GM23248 (cell line): ENCODE measurements at regions not wholly inside any gene's neighbourhood (a gene's known extent, or its start where the extent isn't known, plus 50 kb on each side); places are given as distances from the start of the nearest gene placed in this dataset.

Experiments
- EZH2 ChIP-seq: fragments of 200-600 bp; sonication (generic); IDR thresholded peaks from 2 replicates; pipeline ENCODE4 v1.6.1; 2018; ENCODE audit warnings: antibody characterized with exemption, mild to moderate bottlenecking; ENCODE audit not compliant: insufficient read depth, poor library complexity, severe bottlenecking
- EZH2phosphoT487 ChIP-seq: fragments of 200-600 bp; sonication (generic); IDR thresholded peaks from 2 replicates; pipeline ENCODE4 v1.6.1; 2018; ENCODE audit warnings: antibody characterized with exemption, moderate library complexity, mild to moderate bottlenecking, low read depth; ENCODE audit not compliant: insufficient read depth

DNA sequence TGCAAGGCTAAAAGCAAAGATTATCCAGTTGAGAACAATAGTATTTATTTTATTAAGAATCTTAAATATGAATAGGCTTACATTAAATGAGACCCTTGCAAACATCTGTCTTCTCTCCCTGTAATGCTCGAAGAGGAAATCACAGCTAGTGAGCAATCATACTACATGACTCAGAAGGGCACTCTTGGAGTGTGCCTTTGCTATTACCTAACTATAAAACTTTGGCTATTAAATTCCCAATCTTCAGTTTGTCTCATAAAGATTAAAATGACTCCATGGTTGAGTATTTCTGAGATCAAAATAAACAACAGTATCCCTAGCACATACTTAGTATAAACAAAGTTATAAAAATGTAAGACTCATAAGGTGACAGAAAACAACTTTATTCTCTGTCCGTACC lies 296.9 kb downstream of the KCNJ3 start:
- no peak for TF ChIP-seq EZH2
- TF ChIP-seq EZH2phosphoT487 = no peak
